Left lung (tissue), 4 donors: ENCODE measurements at regions not wholly inside any gene's neighbourhood (a gene's known extent, or its start where the extent isn't known, plus 50 kb on each side); places are given as distances from the start of the nearest gene placed in this dataset.

Experiments
- ATAC-seq: fragments of 200-7000 bp; cut with Tn5 transposase; one replicate; pipeline ENCODE4 v1.9.1; 2020; ENCODE audit warnings: moderate library complexity
- DNase-seq, 4 donors: peaks; one replicate each; pipeline ENCODE4 v3.0.0-alpha.2; 2013 to 2020
- H3K27ac ChIP-seq, 2 donors: fragments of 200-600 bp; sonication (generic) in 1 of 2; one replicate each; pipeline versions ENCODE4 v1.5.0 to v1.8.0; 2020 to 2021
- H3K27me3 ChIP-seq, 2 donors: fragments of 200-600 bp; sonication (generic) in 1 of 2; one replicate each; pipeline versions ENCODE4 v1.5.0 to v1.8.0; 2020 to 2021
- H3K36me3 ChIP-seq, 2 donors: fragments of 200-600 bp; sonication (generic) in 1 of 2; one replicate each; pipeline versions ENCODE4 v1.5.0 to v1.8.0; 2020 to 2021
- H3K4me1 ChIP-seq, 2 donors: fragments of 200-600 bp; one replicate each; pipeline ENCODE4 v1.8.0; 2021
- H3K4me3 ChIP-seq, 2 donors: fragments of 200-600 bp; sonication (generic) in 1 of 2; one replicate each; pipeline versions ENCODE4 v1.5.0 to v1.8.0; 2020 to 2021; ENCODE audit warnings: mild to moderate bottlenecking in 1 of 2
- H3K9me3 ChIP-seq, 2 donors: fragments of 200-600 bp; sonication (generic) in 1 of 2; one replicate each; pipeline versions ENCODE4 v1.5.0 to v1.8.0; 2020 to 2021
- intact Hi-C, 2 donors: fragments of 100-400 bp; cut with DNase I; formaldehyde crosslinking; loops; one replicate each; pipeline versions ENCODE4 v1.11.2 to v1.14.2; 2022
- TF ChIP-seq, protein P1 (sequence below), 2 donors: fragments of 200-600 bp; sonication (generic) in 1 of 2; IDR thresholded peaks; one replicate each; pipeline versions ENCODE4 v1.5.0 to v1.8.0; 2021; ENCODE audit warnings: antibody characterized with exemption in 2 of 2
- donor health status: DM: no; HTN: yes; CAD: no.
- donor health status: DM: no; HTN: no; CAD: no.

DNA sequence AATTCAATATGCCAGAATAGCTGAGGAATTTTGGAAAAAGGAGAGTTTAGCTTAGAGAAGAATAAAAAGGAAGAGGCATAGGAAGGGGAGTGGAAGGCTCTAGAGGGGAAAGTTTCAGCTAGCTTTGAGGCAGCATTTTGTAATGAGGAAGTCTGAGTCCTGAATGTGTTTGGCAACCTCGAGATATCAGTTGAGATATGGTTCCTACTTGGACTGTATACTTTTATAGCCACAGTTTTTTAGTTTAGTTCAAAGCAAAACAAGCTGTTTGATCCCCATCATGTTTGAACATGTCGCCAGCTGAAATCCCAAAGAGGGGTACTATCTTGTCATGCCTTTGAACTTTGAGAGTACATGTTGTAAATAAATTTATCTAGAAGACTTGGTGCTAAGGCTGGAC is 559.0 kb upstream of the FTMT start:
- H3K9me3 ChIP-seq = no peaks in the 10 kb centered on the region
- no peak overlapping the region for H3K27ac ChIP-seq
- no peaks in the 10 kb centered on the region for H3K4me1 ChIP-seq
- no peak for DNase-seq
- TF ChIP-seq, protein P1, sequence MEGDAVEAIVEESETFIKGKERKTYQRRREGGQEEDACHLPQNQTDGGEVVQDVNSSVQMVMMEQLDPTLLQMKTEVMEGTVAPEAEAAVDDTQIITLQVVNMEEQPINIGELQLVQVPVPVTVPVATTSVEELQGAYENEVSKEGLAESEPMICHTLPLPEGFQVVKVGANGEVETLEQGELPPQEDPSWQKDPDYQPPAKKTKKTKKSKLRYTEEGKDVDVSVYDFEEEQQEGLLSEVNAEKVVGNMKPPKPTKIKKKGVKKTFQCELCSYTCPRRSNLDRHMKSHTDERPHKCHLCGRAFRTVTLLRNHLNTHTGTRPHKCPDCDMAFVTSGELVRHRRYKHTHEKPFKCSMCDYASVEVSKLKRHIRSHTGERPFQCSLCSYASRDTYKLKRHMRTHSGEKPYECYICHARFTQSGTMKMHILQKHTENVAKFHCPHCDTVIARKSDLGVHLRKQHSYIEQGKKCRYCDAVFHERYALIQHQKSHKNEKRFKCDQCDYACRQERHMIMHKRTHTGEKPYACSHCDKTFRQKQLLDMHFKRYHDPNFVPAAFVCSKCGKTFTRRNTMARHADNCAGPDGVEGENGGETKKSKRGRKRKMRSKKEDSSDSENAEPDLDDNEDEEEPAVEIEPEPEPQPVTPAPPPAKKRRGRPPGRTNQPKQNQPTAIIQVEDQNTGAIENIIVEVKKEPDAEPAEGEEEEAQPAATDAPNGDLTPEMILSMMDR (IDR thresholded peaks at IDR 0.05) = no peak
- no peak for ATAC-seq
- no peaks in the 10 kb centered on the region for H3K36me3 ChIP-seq
- H3K4me3 ChIP-seq = no peak overlapping the region
- H3K27me3 ChIP-seq = no peaks in the 10 kb centered on the region
- intact Hi-C loops = no loop called here

DNA sequence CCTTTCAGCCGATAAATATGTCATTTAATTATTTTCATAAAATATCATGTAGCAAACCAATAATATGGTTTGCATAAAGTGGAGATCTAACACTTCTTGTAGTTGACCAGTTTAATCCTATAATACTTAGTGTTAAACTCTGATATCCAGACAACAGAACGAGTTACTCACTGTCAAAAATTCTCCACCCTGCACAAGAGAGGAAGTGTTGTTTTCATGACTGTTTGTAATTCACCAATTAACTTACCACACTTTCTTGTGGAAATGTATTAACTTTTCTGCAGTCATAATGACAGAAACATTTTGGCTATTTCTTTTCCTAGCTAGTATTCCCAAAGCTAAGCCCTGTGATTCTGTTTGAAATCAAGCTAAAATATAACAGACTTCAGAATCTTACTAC is 555.3 kb upstream of the FTMT start:
- ATAC-seq (no peak), DNase-seq (no peak)
- Histone ChIP-seq H3K4me3 (no peak overlapping the region), H3K36me3 (no peaks in the 10 kb centered on the region), H3K9me3 (no peaks in the 10 kb centered on the region), H3K27me3 (no peaks in the 10 kb centered on the region), H3K4me1 (no peaks in the 10 kb centered on the region), H3K27ac (no peak overlapping the region)
- intact Hi-C loops = no loop called here
- TF ChIP-seq, protein P1 (IDR thresholded peaks at IDR 0.05) = no peak

- H3K4me1 ChIP-seq = no peaks in the 10 kb centered on the region
- no peaks in the 10 kb centered on the region for H3K27me3 ChIP-seq
- H3K36me3 ChIP-seq = no peaks in the 10 kb centered on the region
- intact Hi-C loops = no loop called here
- H3K4me3 ChIP-seq = no peak overlapping the region
- ATAC-seq = no peak
- no peaks in the 10 kb centered on the region for H3K9me3 ChIP-seq
- TF ChIP-seq, protein P1 (IDR thresholded peaks at IDR 0.05) = no peak
- DNase-seq = no peak
- H3K27ac ChIP-seq = no peak overlapping the region
Measured at GRCh38 chr5:121299153-121299552, 552.5 kb upstream of the FTMT start.

DNA sequence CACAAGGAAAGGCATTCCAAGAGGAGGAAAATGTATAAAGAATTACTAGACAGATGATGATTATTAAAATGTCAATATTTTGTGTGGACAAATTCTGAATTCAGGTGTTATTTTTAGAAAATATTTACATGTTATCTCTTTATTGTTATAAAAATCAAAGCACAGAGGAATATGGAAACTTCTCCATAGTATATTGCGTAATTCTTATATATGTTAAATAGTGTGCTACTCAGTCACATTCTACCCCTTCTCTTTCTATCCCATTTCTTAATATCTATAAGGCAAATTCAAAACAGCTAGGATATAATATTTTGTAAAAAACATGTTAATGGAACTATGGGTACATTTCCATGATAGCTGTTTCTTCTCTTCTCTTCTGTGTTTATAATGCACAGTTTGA is 546.8 kb upstream of the FTMT start:
- TF ChIP-seq, protein P1 (IDR thresholded peaks at IDR 0.05) = no peak
- no peak for ATAC-seq
- Histone ChIP-seq H3K9me3 (no peaks in the 10 kb centered on the region), H3K27me3 (no peaks in the 10 kb centered on the region), H3K4me1 (no peaks in the 10 kb centered on the region), H3K27ac (no peak overlapping the region), H3K4me3 (no peak overlapping the region), H3K36me3 (no peaks in the 10 kb centered on the region)
- DNase-seq = no peak
- intact Hi-C loops = no loop called here

- Histone ChIP-seq H3K4me1 (no peaks in the 10 kb centered on the region), H3K27me3 (no peaks in the 10 kb centered on the region), H3K27ac (no peak overlapping the region), H3K9me3 (no peaks in the 10 kb centered on the region), H3K4me3 (no peak overlapping the region), H3K36me3 (no peaks in the 10 kb centered on the region)
- intact Hi-C loops = no loop called here
- DNase-seq (no peak), ATAC-seq (no peak)
- TF ChIP-seq, protein P1 (IDR thresholded peaks at IDR 0.05) = no peak
Measured at GRCh38 chr5:121313886-121314285, 537.8 kb upstream of the FTMT start.
